Fibroblast of villous mesenchyme (primary cell): ENCODE measurements at regions not wholly inside any gene's neighbourhood (a gene's known extent, or its start where the extent isn't known, plus 50 kb on each side); places are given as distances from the start of the nearest gene placed in this dataset.
A peak's percentile ranks its signal among the peaks of the same experiment; 100 is the strongest.

Experiments used
- DNase-seq: peaks from one replicate; pipeline ENCODE4 v3.0.0-alpha.2; 2010; ENCODE audit warnings: low read depth
- H3K4me3 ChIP-seq: 2 replicates; pipeline ENCODE4 v1.5.1; 2011; ENCODE audit warnings: low read depth, mild to moderate bottlenecking, low read length
- CTCF ChIP-seq: IDR thresholded peaks from 2 replicates; pipeline ENCODE4 v1.5.1; 2012; ENCODE audit warnings: low read depth, mild to moderate bottlenecking, low read length; ENCODE audit not compliant: insufficient read depth

GRCh38 chr2:71889759-71890684 is 257.6 kb downstream of the CYP26B1 start:
- no peak overlapping the region for H3K4me3 ChIP-seq
- no peak for TF ChIP-seq CTCF
- DNase-seq, result peak; percentile 82

GRCh38 chr2:71888751-71889445 is 258.8 kb downstream of the CYP26B1 start:
- no peak for DNase-seq
- H3K4me3 ChIP-seq, result no peak overlapping the region
- TF ChIP-seq CTCF, result no peak

GRCh38 chr2:71887196-71887595 is 260.5 kb downstream of the CYP26B1 start:
- no peak overlapping the region for H3K4me3 ChIP-seq
- DNase-seq, result no peak
- no peak for TF ChIP-seq CTCF

GRCh38 chr2:71886241-71886640 is 261.4 kb downstream of the CYP26B1 start:
- H3K4me3 ChIP-seq, result no peak overlapping the region
- DNase-seq, result no peak
- TF ChIP-seq CTCF, result no peak

GRCh38 chr2:71884303-71885042 is 263.2 kb downstream of the CYP26B1 start:
- H3K4me3 ChIP-seq, result no peak overlapping the region
- peak; percentile 72 for DNase-seq
- TF ChIP-seq CTCF, result no peak

GRCh38 chr2:71882949-71883472 is 264.7 kb downstream of the CYP26B1 start:
- DNase-seq, result peak; percentile 99
- no peak overlapping the region for H3K4me3 ChIP-seq
- no peak for TF ChIP-seq CTCF
